ENCODE measurements at regions not wholly inside any gene's neighbourhood (a gene's known extent, or its start where the extent isn't known, plus 50 kb on each side); places are given as distances from the start of the nearest gene placed in this dataset.

DNA sequence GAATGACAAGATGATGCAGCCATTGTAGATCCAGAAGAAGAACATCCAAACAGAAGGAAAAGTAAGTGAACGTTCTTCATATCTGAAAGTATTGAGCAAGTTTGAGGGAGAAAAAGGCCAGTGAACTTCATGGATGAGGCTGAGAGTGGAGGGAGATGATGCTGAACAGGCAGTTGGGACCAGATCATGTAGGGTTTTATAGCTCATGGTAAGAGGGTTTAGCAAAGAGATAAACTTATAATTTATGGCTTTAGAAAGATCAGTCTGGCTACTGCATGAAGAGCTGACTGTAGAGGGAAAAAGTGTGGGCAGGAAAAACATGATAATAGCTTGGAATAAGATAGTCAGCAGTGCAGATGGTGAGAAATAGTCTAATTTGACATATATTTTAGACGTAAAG is 192.6 kb upstream of the LPP start:
- CTCF ChIA-PET = interaction anchor here (0.8 to 1.7 kb wide), 6 partner anchors 12 to 221 kb away, joined by 3 to 6 read pairs (median 4); no protein-coding TSS in a partner anchor
- POLR2A ChIA-PET = interaction anchor here (1.0 to 1.8 kb wide), 5 partner anchors 14 to 218 kb away, joined by 3 to 7 read pairs (median 4); partner anchors contain the start of genes BCL6 and LPP
- no peaks in the 10 kb centered on the region for H3K27me3 Mint-ChIP-seq
- peaks cover 24% of the 10 kb centered on the region for H3K4me1 Mint-ChIP-seq (ENCODE audit: low read depth)
- intact Hi-C loops (cut with micrococcal nuclease) = no loop called here
- H3K27ac Mint-ChIP-seq = no peak overlapping the region
- no peaks in the 10 kb centered on the region for H3K36me3 Mint-ChIP-seq
- H3K9me3 Mint-ChIP-seq = no peaks in the 10 kb centered on the region
- DNase-seq = no peak
- H3K4me3 Mint-ChIP-seq = no peak overlapping the region

DNA sequence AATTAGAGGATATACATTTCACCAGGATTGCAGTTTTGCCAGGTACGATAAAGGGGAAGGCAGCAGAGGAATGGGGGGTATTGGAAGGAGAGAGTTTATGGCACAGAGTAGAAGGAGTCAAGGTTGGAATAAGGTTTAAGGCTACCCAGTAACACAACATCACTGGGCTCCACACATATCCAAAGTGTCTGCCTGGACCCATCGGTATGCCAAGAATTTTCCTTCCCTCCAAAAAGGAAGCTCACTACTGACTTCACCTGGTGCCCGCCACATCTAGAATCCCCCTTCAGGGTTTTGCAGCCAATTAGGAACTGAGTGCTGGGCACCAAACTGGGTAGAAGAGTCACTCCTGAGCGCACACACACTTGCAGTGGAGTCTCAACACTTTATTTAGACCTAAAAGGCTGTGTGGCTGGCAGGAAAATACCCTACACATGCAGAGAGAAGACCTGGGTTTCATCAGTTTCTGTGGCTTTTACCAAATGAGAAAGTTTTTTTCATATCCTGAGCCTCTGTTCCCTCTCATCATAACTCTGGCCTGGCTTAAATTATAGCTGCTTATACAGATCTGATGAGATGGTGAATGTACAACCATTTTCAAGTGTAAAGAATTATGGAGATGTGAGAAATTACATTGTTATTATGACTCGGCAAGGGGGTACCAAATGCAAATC is 190.8 kb upstream of the LPP start:
- no peaks in the 10 kb centered on the region for H3K27me3 Mint-ChIP-seq
- H3K9me3 Mint-ChIP-seq = no peaks in the 10 kb centered on the region
- peak; percentile 35 for DNase-seq
- H3K4me3 Mint-ChIP-seq = no peak overlapping the region
- ChIA-PET CTCF (interaction anchor here (0.9 to 1.9 kb wide), 3 partner anchors 24 to 222 kb away, joined by 3 to 5 read pairs (median 5); no protein-coding TSS in a partner anchor), POLR2A (interaction anchor here (1.0 to 1.8 kb wide), 2 partner anchors 13 to 217 kb away, joined by 3 to 4 read pairs; partner anchors contain the start of gene BCL6)
- intact Hi-C loops (cut with micrococcal nuclease) = loop anchor here (1.0 to 2.0 kb wide), 2 partner anchors 11 to 40 kb away; no protein-coding TSS in a partner anchor
- peaks cover 12% of the 10 kb centered on the region for H3K4me1 Mint-ChIP-seq (ENCODE audit: low read depth)
- peak overlapping the region; percentile 0 for H3K27ac Mint-ChIP-seq
- no peaks in the 10 kb centered on the region for H3K36me3 Mint-ChIP-seq

DNA sequence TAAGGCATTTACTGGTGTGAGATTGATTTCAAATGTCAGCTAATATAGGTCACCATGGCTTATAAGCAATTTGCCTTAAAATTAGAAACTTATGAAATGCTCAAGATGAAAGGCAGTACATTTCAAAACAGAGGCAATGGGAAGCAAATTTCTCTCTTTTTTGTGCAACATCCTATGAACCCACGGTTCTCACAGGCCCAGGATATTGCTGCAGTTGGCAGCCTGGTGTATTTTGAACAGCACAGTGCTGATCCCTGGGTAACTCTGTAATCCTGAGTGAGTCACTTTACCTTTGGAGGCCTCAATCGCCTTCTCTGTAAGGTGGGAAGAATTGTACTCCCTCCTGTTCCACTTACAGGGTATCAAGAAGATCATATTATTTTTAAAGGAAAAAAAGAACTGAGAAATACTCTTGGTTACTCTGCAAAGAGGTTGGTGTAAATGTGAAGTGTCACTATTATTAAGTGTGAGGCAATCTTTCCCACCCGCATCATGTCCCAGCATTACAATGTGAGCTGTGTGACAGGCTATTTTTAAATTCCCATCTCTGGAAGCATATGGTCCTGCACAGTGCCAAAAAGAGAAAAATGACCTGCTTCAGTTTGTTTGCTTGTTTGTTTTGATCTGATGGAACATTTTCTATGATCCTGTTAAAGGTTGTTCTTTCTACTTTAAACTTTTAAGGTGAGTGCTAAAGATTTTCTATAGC is 190.1 kb upstream of the LPP start:
- no peak for DNase-seq

DNA sequence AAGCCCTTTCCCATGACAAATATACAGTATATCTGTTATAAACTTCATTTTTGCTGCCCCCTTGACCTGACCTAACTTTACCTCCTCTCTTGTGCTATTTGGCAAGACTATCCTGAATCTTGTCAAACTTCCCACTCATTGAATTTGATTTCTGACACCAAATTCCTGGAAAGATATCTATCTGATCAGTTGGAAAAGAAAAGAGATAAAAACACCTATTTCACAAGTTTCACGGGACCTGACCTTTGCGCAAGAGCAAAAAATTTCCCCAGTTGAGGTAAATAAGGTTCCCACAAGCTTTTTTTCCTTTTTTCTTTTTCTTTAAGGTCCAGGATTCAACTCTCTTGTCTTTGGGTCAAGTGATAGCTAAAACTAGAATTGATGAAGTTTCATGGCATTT is 189.2 kb upstream of the LPP start:
- DNase-seq = no peak
- no peak overlapping the region for H3K4me3 Mint-ChIP-seq
- H3K27me3 Mint-ChIP-seq = no peaks in the 10 kb centered on the region
- H3K9me3 Mint-ChIP-seq = no peaks in the 10 kb centered on the region
- no peak overlapping the region for H3K27ac Mint-ChIP-seq
- H3K4me1 Mint-ChIP-seq (ENCODE audit: low read depth) = peaks cover 7% of the 10 kb centered on the region
- ChIA-PET POLR2A (no interaction called here), CTCF (no interaction called here)
- intact Hi-C loops (cut with micrococcal nuclease) = no loop called here
- H3K36me3 Mint-ChIP-seq = no peaks in the 10 kb centered on the region

More for the DNA sequence above, 190.1 kb upstream of the LPP start:
- Mint-ChIP-seq H3K9me3 (no peaks in the 10 kb centered on the region), H3K4me1 (ENCODE audit: low read depth) (peaks cover 9% of the 10 kb centered on the region), H3K4me3 (no peak overlapping the region), H3K36me3 (no peaks in the 10 kb centered on the region), H3K27ac (peak overlapping the region; percentile 0), H3K27me3 (no peaks in the 10 kb centered on the region)
- CTCF ChIA-PET = interaction anchor here (0.9 to 1.9 kb wide), 3 partner anchors 24 to 223 kb away, joined by 3 to 5 read pairs (median 5); no protein-coding TSS in a partner anchor
- intact Hi-C loops (cut with micrococcal nuclease) = loop anchor here (1.0 to 2.0 kb wide), 2 partner anchors 10 to 41 kb away; no protein-coding TSS in a partner anchor
- POLR2A ChIA-PET = interaction anchor here (1.0 kb wide), 1 partner anchor 12 kb away, joined by 4 read pairs; no protein-coding TSS in a partner anchor

DNA sequence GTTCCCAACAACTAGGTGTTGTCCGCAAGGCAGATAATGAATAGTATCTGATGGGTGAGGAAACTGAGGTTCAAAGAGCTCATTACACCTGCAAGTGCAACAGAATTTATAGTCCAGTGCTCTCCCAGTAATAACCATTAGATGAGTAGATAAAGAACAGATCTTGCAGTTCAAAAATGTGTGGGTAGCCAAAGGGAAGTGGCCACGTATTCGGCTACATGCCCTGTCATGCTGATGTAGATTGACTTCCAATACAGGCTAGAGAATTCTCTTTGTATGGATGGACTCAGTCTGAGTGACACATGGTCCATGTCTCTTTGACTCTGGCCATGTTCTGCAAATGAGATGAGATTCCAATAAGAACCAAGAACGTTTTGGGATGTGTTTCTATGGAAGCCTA is 187.9 kb upstream of the LPP start:
- Mint-ChIP-seq H3K4me1 (ENCODE audit: low read depth) (peaks cover 7% of the 10 kb centered on the region), H3K27me3 (no peaks in the 10 kb centered on the region), H3K36me3 (no peaks in the 10 kb centered on the region), H3K27ac (no peak overlapping the region), H3K9me3 (no peaks in the 10 kb centered on the region), H3K4me3 (no peak overlapping the region)
- DNase-seq = no peak
- ChIA-PET CTCF (no interaction called here), POLR2A (no interaction called here)
- intact Hi-C loops (cut with micrococcal nuclease) = no loop called here

DNA sequence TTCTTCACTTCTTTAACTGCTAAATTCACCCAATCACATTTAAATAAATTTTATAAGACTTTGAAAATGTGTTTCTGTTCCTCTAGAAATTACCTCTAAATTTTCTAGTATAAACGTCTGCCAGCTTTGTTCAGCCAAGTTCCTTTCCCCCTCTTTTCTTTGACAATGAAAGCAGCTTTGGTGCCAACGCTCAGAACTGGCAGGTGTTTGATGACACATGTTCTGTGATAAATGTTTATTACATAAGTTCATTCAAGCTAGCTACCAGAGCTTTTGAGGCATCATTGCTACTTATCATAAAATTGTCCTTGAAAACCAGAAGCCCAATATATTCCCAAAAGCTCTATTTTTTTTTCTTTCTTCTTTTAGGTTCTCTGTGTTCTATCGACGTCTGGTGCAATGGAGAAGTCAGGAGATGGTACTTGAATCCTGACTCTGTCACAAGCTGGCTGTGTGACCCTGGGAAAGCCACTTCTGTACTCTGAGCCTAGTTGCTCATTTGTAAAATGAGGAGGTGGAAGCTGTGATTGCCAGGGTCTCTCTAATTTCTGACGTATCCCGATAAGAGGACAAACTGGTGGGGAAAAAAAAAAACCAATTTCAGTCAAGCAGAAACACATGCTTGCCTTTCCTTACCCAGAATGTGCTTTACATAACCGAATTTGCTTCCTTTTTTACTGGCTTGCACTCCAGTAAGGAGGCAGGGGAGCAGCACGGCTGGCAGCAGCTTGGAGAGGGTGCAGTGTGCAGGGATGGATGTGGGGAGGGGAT is 187.1 kb upstream of the LPP start:
- Mint-ChIP-seq H3K27me3 (no peaks in the 10 kb centered on the region), H3K36me3 (no peaks in the 10 kb centered on the region), H3K4me3 (no peak overlapping the region), H3K9me3 (no peaks in the 10 kb centered on the region), H3K4me1 (ENCODE audit: low read depth) (peaks cover 8% of the 10 kb centered on the region), H3K27ac (no peak overlapping the region)
- CTCF ChIA-PET = no interaction called here
- intact Hi-C loops (cut with micrococcal nuclease) = no loop called here
- no peak for DNase-seq
- POLR2A ChIA-PET = no interaction called here

DNA sequence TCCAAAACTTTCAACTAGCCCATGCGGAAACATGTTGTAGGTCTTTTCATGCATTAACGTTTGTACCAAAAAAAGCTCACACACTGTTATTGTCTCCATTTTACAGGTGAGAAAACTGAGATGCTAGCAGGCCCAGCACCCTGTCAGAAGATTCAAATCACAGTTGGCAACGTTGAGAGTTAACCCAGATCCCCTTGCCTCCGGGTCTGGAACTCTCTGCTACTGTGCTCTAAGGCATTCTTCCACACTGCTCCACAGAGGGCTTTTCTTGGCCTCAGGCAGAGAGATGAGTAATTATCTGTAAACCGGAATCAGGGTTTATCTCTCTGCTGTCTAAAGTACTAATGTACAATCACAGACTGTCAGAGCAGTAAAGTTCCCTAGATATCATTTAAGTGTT is 186.0 kb upstream of the LPP start:
- no peaks in the 10 kb centered on the region for H3K27me3 Mint-ChIP-seq
- no peaks in the 10 kb centered on the region for H3K9me3 Mint-ChIP-seq
- no peak for DNase-seq
- no peaks in the 10 kb centered on the region for H3K36me3 Mint-ChIP-seq
- CTCF ChIA-PET = no interaction called here
- intact Hi-C loops (cut with micrococcal nuclease) = no loop called here
- peaks cover 12% of the 10 kb centered on the region for H3K4me1 Mint-ChIP-seq (ENCODE audit: low read depth)
- POLR2A ChIA-PET = no interaction called here
- H3K27ac Mint-ChIP-seq = no peak overlapping the region
- H3K4me3 Mint-ChIP-seq = no peak overlapping the region

DNA sequence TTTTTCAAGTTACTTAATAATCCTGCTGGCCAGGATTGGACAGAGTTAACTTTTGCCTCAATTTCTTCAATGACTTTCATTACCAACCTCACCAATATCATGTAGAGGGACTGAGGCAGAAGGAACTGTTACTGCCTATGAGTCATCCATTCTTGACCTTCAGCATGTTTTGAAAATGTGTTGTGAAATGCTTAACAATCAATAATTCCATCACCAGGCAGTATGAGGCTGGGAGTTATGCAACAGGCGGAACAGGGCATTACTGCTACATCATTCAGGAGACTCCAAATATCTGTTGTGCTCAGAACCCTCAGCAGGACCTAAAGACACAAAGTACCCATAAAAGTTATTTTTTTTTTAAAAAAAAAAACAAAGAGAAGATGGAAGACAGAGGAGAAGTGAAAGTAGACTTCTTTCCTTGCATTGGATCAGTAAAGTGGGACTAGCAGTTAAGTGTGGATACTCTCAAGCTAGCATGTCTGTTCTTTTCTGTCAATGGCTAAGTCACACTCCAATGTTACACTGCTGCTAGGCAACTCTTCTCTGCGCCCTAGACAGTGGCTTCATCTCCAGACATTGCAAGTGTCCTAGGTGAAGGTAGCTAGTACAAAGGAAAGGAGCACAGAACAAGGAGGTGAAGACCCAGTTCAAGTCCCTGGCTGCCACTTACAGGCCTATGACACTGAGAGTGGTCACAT is 184.9 kb upstream of the LPP start:
- DNase-seq = no peak
- intact Hi-C loops (cut with micrococcal nuclease) = no loop called here
- POLR2A ChIA-PET = no interaction called here

DNA sequence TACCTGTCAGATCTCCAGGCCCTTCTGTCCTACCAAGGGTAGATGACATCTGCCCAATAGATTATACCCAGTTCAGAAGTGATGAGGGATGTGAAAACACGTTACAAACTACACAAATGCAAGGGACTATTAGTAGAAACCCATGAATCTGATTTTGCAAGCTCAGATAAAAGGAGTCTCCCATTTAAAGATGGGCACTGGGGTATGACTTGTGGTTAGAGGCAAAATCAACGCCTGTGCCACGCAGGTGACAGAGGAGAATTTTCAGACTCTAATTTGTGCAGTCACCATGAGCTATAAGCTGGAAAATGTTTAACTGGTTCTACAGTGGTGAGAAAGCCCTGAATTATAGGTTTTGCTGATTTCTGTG is 184.4 kb upstream of the LPP start:
- H3K9me3 Mint-ChIP-seq = no peaks in the 10 kb centered on the region
- no peak overlapping the region for H3K4me3 Mint-ChIP-seq
- intact Hi-C loops (cut with micrococcal nuclease) = no loop called here
- ChIA-PET CTCF (interaction anchor here (1.0 kb wide), 1 partner anchor 28 kb away, joined by 3 read pairs; no protein-coding TSS in a partner anchor), POLR2A (no interaction called here)
- no peak overlapping the region for H3K27ac Mint-ChIP-seq
- H3K27me3 Mint-ChIP-seq = no peaks in the 10 kb centered on the region
- no peaks in the 10 kb centered on the region for H3K36me3 Mint-ChIP-seq
- no peak for DNase-seq
- peaks cover 21% of the 10 kb centered on the region for H3K4me1 Mint-ChIP-seq (ENCODE audit: low read depth)

More for the DNA sequence above, 184.9 kb upstream of the LPP start:
- CTCF ChIA-PET = interaction anchor here (1.0 kb wide), 1 partner anchor 27 kb away, joined by 3 read pairs; no protein-coding TSS in a partner anchor
- no peaks in the 10 kb centered on the region for H3K36me3 Mint-ChIP-seq
- no peak overlapping the region for H3K27ac Mint-ChIP-seq
- no peaks in the 10 kb centered on the region for H3K9me3 Mint-ChIP-seq
- H3K27me3 Mint-ChIP-seq = no peaks in the 10 kb centered on the region
- H3K4me3 Mint-ChIP-seq = no peak overlapping the region
- H3K4me1 Mint-ChIP-seq (ENCODE audit: low read depth) = peaks cover 18% of the 10 kb centered on the region

DNA sequence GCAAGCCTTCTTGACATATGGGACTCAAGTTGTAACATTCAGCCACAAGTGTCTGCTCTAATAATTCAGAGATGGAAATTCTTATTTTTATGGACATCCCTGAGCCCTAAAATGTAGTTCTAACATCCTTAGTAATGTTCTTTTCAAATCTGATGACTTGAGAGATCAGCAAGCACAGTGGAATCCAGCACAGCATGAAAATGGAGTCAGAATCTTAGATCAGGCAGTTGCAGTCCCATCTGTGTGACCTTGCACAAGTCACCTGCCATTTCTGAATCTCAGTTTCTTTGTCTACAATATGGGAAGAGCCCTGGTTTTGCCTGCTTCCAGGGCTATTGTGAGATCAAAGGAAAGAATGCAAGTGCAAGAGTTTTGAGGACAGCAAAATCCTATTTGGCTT is 183.9 kb upstream of the LPP start:
- Mint-ChIP-seq H3K27me3 (no peaks in the 10 kb centered on the region), H3K4me3 (no peak overlapping the region), H3K9me3 (no peaks in the 10 kb centered on the region), H3K4me1 (ENCODE audit: low read depth) (peaks cover 26% of the 10 kb centered on the region), H3K27ac (no peak overlapping the region), H3K36me3 (no peaks in the 10 kb centered on the region)
- ChIA-PET CTCF (no interaction called here), POLR2A (no interaction called here)
- intact Hi-C loops (cut with micrococcal nuclease) = loop anchor here (10.0 kb wide), 3 partner anchors 195 to 1165 kb away; no protein-coding TSS in a partner anchor
- no peak for DNase-seq

DNA sequence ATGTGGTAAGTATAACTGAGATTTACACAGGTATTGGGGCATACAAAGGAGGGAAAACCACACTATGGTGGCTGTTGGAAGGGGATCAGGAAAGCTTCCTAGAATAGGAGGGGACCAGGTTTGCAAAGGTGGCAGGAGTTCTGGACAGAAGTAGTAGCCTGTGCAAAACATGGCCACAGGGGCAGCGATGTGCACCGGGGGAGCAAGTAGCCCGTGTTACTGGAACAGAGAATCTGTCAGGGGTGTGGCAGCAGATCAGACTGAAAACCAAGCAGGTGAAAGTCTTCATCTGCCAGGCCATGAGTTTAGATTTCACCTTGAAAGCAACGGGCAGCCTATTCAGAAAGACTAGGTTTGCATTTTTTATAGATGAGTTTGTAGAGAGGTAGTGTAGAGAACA is 182.3 kb upstream of the LPP start:
- no peak overlapping the region for H3K27ac Mint-ChIP-seq
- intact Hi-C loops (cut with micrococcal nuclease) = loop anchor here (10.0 kb wide), 3 partner anchors 197 to 1163 kb away; no protein-coding TSS in a partner anchor
- H3K4me1 Mint-ChIP-seq (ENCODE audit: low read depth) = peaks cover 42% of the 10 kb centered on the region
- ChIA-PET POLR2A (no interaction called here), CTCF (no interaction called here)
- H3K27me3 Mint-ChIP-seq = no peaks in the 10 kb centered on the region
- no peak for DNase-seq
- H3K4me3 Mint-ChIP-seq = no peak overlapping the region
- no peaks in the 10 kb centered on the region for H3K36me3 Mint-ChIP-seq
- no peaks in the 10 kb centered on the region for H3K9me3 Mint-ChIP-seq
